NB4 (cell line): ENCODE measurements at regions not wholly inside any gene's neighbourhood (a gene's known extent, or its start where the extent isn't known, plus 50 kb on each side); places are given as distances from the start of the nearest gene placed in this dataset.

Experiments
- POLR2A ChIP-seq: IDR thresholded peaks from 2 replicates; pipeline ENCODE4 v1.6.1; 2011; ENCODE audit warnings: mild to moderate bottlenecking; ENCODE audit not compliant: insufficient read length; ENCODE audit errors: extremely low read depth
- TF ChIP-seq, protein P1 (sequence below): IDR thresholded peaks from one replicate; pipeline ENCODE4 v1.5.1; 2012; ENCODE audit warnings: low read depth, low read length
- TF ChIP-seq, protein P2 (sequence below): IDR thresholded peaks from 2 replicates; pipeline ENCODE4 v1.6.1; 2011; ENCODE audit warnings: low read depth, low read length

GRCh38 chr12:58309806-58310205, 368.4 kb downstream of the ATP23 start:
- TF ChIP-seq, protein P1, sequence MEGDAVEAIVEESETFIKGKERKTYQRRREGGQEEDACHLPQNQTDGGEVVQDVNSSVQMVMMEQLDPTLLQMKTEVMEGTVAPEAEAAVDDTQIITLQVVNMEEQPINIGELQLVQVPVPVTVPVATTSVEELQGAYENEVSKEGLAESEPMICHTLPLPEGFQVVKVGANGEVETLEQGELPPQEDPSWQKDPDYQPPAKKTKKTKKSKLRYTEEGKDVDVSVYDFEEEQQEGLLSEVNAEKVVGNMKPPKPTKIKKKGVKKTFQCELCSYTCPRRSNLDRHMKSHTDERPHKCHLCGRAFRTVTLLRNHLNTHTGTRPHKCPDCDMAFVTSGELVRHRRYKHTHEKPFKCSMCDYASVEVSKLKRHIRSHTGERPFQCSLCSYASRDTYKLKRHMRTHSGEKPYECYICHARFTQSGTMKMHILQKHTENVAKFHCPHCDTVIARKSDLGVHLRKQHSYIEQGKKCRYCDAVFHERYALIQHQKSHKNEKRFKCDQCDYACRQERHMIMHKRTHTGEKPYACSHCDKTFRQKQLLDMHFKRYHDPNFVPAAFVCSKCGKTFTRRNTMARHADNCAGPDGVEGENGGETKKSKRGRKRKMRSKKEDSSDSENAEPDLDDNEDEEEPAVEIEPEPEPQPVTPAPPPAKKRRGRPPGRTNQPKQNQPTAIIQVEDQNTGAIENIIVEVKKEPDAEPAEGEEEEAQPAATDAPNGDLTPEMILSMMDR = no peak
- TF ChIP-seq, protein P2, sequence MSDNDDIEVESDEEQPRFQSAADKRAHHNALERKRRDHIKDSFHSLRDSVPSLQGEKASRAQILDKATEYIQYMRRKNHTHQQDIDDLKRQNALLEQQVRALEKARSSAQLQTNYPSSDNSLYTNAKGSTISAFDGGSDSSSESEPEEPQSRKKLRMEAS = no peak
- no peak for TF ChIP-seq POLR2A
